ENCODE measurements at regions not wholly inside any gene's neighbourhood (a gene's known extent, or its start where the extent isn't known, plus 50 kb on each side); places are given as distances from the start of the nearest gene placed in this dataset.
"Not testable (repeated sequence)": the region's sequence is repeated elsewhere in the genome, so short reads cannot be mapped to it uniquely, and the experiment has no call there.

GRCh38 chr7:34330308-34330707, 327.7 kb upstream of the NPSR1 start:
- Mint-ChIP-seq H3K9me3 (no peaks in the 10 kb centered on the region), H3K4me3 (no peak overlapping the region), H3K27ac (no peak overlapping the region), H3K27me3 (ENCODE audit: low read depth) (no peaks in the 10 kb centered on the region), H3K36me3 (ENCODE audit: low read depth) (no peaks in the 10 kb centered on the region), H3K4me1 (ENCODE audit: low read depth) (no peaks in the 10 kb centered on the region)
- DNase-seq (ENCODE audit: low spot score): no peak

DNA sequence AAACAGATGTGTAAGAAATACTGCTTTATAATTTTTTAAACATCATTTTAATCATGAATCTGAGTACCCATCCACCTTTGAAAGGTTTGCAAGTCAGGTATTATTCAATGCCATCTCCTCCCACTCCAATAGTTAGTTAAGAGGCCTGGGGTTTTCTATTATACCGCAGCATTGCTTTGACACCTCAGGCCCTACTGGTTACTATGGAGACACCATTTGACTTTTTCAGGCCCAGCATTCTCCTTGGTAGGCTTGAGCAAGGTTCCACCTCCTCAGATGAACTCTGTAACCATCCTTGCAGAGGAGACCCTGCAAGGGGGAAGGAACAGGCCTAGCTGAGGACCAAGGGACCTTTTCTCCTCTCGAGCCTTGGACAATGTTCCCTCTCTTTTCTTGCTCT, 326.9 kb upstream of the NPSR1 start:
- DNase-seq (ENCODE audit: low spot score): no peak

DNA sequence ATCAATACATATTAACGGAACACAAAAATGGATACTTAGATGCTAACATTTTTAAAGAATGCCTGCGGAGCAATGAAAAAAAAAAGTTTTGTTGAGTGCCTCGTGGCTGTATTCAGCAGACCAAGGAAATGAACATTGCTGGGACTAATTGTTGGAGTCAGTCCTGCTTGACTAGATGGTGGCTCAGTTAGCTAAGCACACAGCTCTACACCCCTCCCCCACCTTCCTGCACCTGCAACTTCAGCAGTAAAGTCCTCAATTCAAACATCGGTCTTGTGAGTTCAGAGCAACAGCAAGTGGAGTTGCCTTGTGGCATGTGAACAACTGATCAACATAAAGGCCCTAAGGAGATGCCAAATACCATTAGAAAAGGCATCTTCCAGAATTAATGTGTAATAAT, 326.0 kb upstream of the NPSR1 start:
- Mint-ChIP-seq H3K4me3 (no peak overlapping the region), H3K27me3 (ENCODE audit: low read depth) (no peaks in the 10 kb centered on the region), H3K36me3 (ENCODE audit: low read depth) (no peaks in the 10 kb centered on the region), H3K9me3 (no peaks in the 10 kb centered on the region), H3K27ac (no peak overlapping the region), H3K4me1 (ENCODE audit: low read depth) (no peaks in the 10 kb centered on the region)
- DNase-seq (ENCODE audit: low spot score): no peak

More for the DNA sequence above, 326.9 kb upstream of the NPSR1 start:
- Mint-ChIP-seq H3K4me3 (no peak overlapping the region), H3K27me3 (ENCODE audit: low read depth) (no peaks in the 10 kb centered on the region), H3K36me3 (ENCODE audit: low read depth) (no peaks in the 10 kb centered on the region), H3K27ac (no peak overlapping the region), H3K4me1 (ENCODE audit: low read depth) (no peaks in the 10 kb centered on the region), H3K9me3 (no peaks in the 10 kb centered on the region)

DNA sequence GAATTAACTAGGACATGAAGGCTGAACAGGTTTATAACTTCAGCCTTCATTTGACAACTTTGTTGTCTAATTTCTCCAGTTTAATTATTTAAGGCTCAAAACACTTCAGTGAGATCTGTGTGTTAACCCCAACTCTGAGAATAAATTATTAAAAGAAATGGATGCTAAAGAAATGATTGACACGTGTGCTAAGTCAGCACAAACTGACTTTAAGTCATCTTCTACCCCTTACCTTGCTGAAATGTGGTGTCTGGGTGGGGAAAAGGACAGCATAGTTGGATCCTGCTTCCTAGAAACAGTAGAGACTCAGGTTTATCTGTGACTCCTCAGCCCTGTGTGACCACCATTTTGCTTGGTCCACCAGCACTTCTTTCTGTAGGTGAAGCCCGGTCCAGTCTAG, 324.8 kb upstream of the NPSR1 start:
- no peaks in the 10 kb centered on the region for H3K36me3 Mint-ChIP-seq (ENCODE audit: low read depth)
- no peaks in the 10 kb centered on the region for H3K9me3 Mint-ChIP-seq
- H3K27ac Mint-ChIP-seq: no peak overlapping the region
- H3K4me1 Mint-ChIP-seq (ENCODE audit: low read depth): no peaks in the 10 kb centered on the region
- H3K4me3 Mint-ChIP-seq: no peak overlapping the region
- no peaks in the 10 kb centered on the region for H3K27me3 Mint-ChIP-seq (ENCODE audit: low read depth)
- DNase-seq (ENCODE audit: low spot score): no peak

GRCh38 chr7:34333925-34334324, 324.1 kb upstream of the NPSR1 start:
- Mint-ChIP-seq H3K4me1 (ENCODE audit: low read depth) (no peaks in the 10 kb centered on the region), H3K4me3 (no peak overlapping the region), H3K27ac (no peak overlapping the region), H3K27me3 (ENCODE audit: low read depth) (no peaks in the 10 kb centered on the region), H3K9me3 (no peaks in the 10 kb centered on the region), H3K36me3 (ENCODE audit: low read depth) (no peaks in the 10 kb centered on the region)
- no peak for DNase-seq (ENCODE audit: low spot score)

GRCh38 chr7:34337163-34337562, 320.9 kb upstream of the NPSR1 start:
- no peaks in the 10 kb centered on the region for H3K4me1 Mint-ChIP-seq (ENCODE audit: low read depth)
- no peak for DNase-seq (ENCODE audit: low spot score)
- no peak overlapping the region for H3K27ac Mint-ChIP-seq
- no peak overlapping the region for H3K4me3 Mint-ChIP-seq
- no peaks in the 10 kb centered on the region for H3K9me3 Mint-ChIP-seq
- H3K36me3 Mint-ChIP-seq (ENCODE audit: low read depth): no peaks in the 10 kb centered on the region
- no peaks in the 10 kb centered on the region for H3K27me3 Mint-ChIP-seq (ENCODE audit: low read depth)

DNA sequence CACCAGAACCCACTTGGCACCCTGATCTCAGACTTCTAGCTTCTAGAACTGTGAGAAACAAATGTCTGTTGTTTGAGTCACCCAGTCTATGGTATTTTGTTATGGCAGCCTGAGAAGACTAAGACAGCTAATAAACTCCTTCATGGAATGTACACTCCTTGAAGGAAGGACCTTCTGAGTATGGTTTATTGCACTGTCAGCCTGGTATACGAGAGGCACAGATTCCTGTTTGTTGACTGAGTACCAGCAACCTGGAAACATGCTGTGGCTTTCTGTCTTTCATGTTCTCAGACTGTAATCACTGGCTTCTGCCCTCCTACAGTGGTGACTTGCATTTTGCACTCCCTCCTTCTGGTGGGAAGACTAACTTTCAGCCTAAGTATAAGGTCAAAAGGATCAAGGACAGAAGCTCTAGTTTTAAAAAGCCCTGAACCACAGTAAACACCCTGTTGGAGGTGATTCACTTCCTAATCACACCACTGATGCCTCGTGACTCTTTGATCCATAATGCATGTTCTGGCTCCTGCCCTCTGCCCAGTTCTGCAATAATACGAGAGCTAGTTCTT, 319.0 kb upstream of the NPSR1 start:
- H3K27ac Mint-ChIP-seq: no peak overlapping the region
- no peaks in the 10 kb centered on the region for H3K27me3 Mint-ChIP-seq (ENCODE audit: low read depth)
- no peak overlapping the region for H3K4me3 Mint-ChIP-seq
- DNase-seq (ENCODE audit: low spot score): no peak
- H3K4me1 Mint-ChIP-seq (ENCODE audit: low read depth): no peaks in the 10 kb centered on the region
- H3K9me3 Mint-ChIP-seq: no peaks in the 10 kb centered on the region
- H3K36me3 Mint-ChIP-seq (ENCODE audit: low read depth): no peaks in the 10 kb centered on the region

GRCh38 chr7:34341326-34341725, 316.7 kb upstream of the NPSR1 start:
- H3K4me3 Mint-ChIP-seq: no peak overlapping the region
- H3K9me3 Mint-ChIP-seq: no peaks in the 10 kb centered on the region
- DNase-seq (ENCODE audit: low spot score): no peak
- H3K36me3 Mint-ChIP-seq (ENCODE audit: low read depth): no peaks in the 10 kb centered on the region
- no peak overlapping the region for H3K27ac Mint-ChIP-seq
- H3K27me3 Mint-ChIP-seq (ENCODE audit: low read depth): no peaks in the 10 kb centered on the region
- H3K4me1 Mint-ChIP-seq (ENCODE audit: low read depth): no peaks in the 10 kb centered on the region

GRCh38 chr7:34342387-34342786, 315.6 kb upstream of the NPSR1 start:
- Mint-ChIP-seq H3K27ac (no peak overlapping the region), H3K4me3 (no peak overlapping the region), H3K9me3 (no peaks in the 10 kb centered on the region), H3K36me3 (ENCODE audit: low read depth) (no peaks in the 10 kb centered on the region), H3K27me3 (ENCODE audit: low read depth) (no peaks in the 10 kb centered on the region), H3K4me1 (ENCODE audit: low read depth) (no peaks in the 10 kb centered on the region)
- DNase-seq (ENCODE audit: low spot score): no peak

DNA sequence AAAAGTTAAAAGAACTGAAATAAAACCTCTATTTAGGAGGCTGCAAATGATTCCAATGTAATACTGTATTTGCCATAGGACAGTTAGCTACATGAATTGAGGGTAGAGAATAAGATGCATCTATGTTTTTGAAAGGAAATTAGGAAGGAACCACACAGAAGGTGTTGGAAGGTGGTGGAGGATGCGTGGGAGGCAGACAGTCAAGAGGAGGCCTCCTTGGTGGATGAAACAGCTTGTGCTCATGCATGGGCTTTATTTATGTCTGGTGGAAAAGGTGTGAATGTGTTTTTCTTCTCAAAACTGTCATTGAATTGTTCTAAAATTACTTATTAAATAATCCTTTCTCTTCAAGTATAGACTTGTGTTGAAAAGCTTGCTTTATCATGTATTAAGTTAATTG, 314.4 kb upstream of the NPSR1 start:
- DNase-seq (ENCODE audit: low spot score): no peak
- no peak overlapping the region for H3K4me3 Mint-ChIP-seq
- H3K27ac Mint-ChIP-seq: no peak overlapping the region
- no peaks in the 10 kb centered on the region for H3K36me3 Mint-ChIP-seq (ENCODE audit: low read depth)
- no peaks in the 10 kb centered on the region for H3K4me1 Mint-ChIP-seq (ENCODE audit: low read depth)
- H3K9me3 Mint-ChIP-seq: no peaks in the 10 kb centered on the region
- no peaks in the 10 kb centered on the region for H3K27me3 Mint-ChIP-seq (ENCODE audit: low read depth)

- H3K4me1 Mint-ChIP-seq (ENCODE audit: low read depth): no peaks in the 10 kb centered on the region
- no peaks in the 10 kb centered on the region for H3K27me3 Mint-ChIP-seq (ENCODE audit: low read depth)
- no peaks in the 10 kb centered on the region for H3K9me3 Mint-ChIP-seq
- no peak overlapping the region for H3K27ac Mint-ChIP-seq
- no peaks in the 10 kb centered on the region for H3K36me3 Mint-ChIP-seq (ENCODE audit: low read depth)
- no peak for DNase-seq (ENCODE audit: low spot score)
- H3K4me3 Mint-ChIP-seq: no peak overlapping the region
Observed at GRCh38 chr7:34354011-34354410, 304.0 kb upstream of the NPSR1 start.

DNA sequence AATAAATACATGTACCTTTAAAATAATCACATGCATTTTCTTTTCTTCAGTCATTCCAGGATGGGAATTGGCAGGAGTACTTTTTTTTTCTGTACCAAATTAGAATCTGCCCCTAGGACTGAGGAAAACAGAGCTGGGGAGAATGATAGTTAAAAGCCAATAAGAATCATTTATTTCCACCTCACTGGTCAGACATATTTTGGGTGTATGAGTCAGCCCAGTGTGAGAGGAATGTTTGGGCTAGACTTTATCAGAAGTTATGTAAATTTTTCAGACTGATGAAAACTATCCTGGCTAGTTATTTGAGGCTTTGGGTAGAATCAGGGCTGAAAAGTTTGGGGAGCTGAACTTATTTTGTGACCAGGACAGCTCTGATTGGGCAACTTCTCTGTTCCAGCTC, 303.1 kb upstream of the NPSR1 start:
- Mint-ChIP-seq H3K36me3 (ENCODE audit: low read depth) (no peaks in the 10 kb centered on the region), H3K4me1 (ENCODE audit: low read depth) (no peaks in the 10 kb centered on the region), H3K27ac (no peak overlapping the region), H3K27me3 (ENCODE audit: low read depth) (no peaks in the 10 kb centered on the region), H3K4me3 (no peak overlapping the region), H3K9me3 (no peaks in the 10 kb centered on the region)
- no peak for DNase-seq (ENCODE audit: low spot score)

- no peaks in the 10 kb centered on the region for H3K4me1 Mint-ChIP-seq (ENCODE audit: low read depth)
- H3K36me3 Mint-ChIP-seq (ENCODE audit: low read depth): no peaks in the 10 kb centered on the region
- no peak overlapping the region for H3K27ac Mint-ChIP-seq
- H3K27me3 Mint-ChIP-seq (ENCODE audit: low read depth): no peaks in the 10 kb centered on the region
- DNase-seq (ENCODE audit: low spot score): no peak
- H3K4me3 Mint-ChIP-seq: no peak overlapping the region
- H3K9me3 Mint-ChIP-seq: no peaks in the 10 kb centered on the region
Observed at GRCh38 chr7:34357068-34357467, 300.9 kb upstream of the NPSR1 start.

- Mint-ChIP-seq H3K36me3 (ENCODE audit: low read depth) (no peaks in the 10 kb centered on the region), H3K27me3 (ENCODE audit: low read depth) (no peaks in the 10 kb centered on the region), H3K27ac (no peak overlapping the region), H3K9me3 (no peaks in the 10 kb centered on the region), H3K4me1 (ENCODE audit: low read depth) (no peaks in the 10 kb centered on the region), H3K4me3 (no peak overlapping the region)
- no peak for DNase-seq (ENCODE audit: low spot score)
Observed at GRCh38 chr7:34357946-34358345, 300.1 kb upstream of the NPSR1 start.

GRCh38 chr7:34358578-34358977, 299.4 kb upstream of the NPSR1 start:
- H3K4me3 Mint-ChIP-seq: not testable (repeated sequence)

More at GRCh38 chr7:34358578-34358977, 299.4 kb upstream of the NPSR1 start:
- not testable (repeated sequence) for H3K27ac Mint-ChIP-seq; H3K9me3 Mint-ChIP-seq; H3K27me3 Mint-ChIP-seq (ENCODE audit: low read depth); DNase-seq (ENCODE audit: low spot score); H3K36me3 Mint-ChIP-seq (ENCODE audit: low read depth); H3K4me1 Mint-ChIP-seq (ENCODE audit: low read depth)

All from T-helper 2 cell treated with Interferon-gamma antibody and Interleukin-4, amounts not matched to agents 5 μg/mL and 100 μg/mL, for 36 hours (primary cell).